Urinary bladder (tissue), 3 donors: ENCODE measurements at regions not wholly inside any gene's neighbourhood (a gene's known extent, or its start where the extent isn't known, plus 50 kb on each side); places are given as distances from the start of the nearest gene placed in this dataset.

ENCODE experiments used
- DNase-seq: peaks from one replicate; pipeline ENCODE4 v3.0.0-alpha.2; 2015; ENCODE audit errors: extremely low spot score
- H3K27ac ChIP-seq: one replicate; pipeline ENCODE4 v1.5.1; 2013; ENCODE audit warnings: low read depth, mild to moderate bottlenecking, moderate library complexity
- H3K36me3 ChIP-seq: one replicate; pipeline ENCODE4 v1.6.1; 2013; ENCODE audit warnings: mild to moderate bottlenecking, moderate library complexity; ENCODE audit not compliant: insufficient read depth
- H3K4me1 ChIP-seq: one replicate; pipeline ENCODE4 v1.6.1; 2013; ENCODE audit warnings: mild to moderate bottlenecking, moderate library complexity; ENCODE audit not compliant: insufficient read depth
- H3K4me3 ChIP-seq: one replicate; pipeline ENCODE4 v1.5.1; 2013; ENCODE audit warnings: low read depth, low read length
- WGBS: extraction: QIAGEN DNeasy Blood & Tissue Kit; methylation state at CpG from one replicate; pipeline ENCODE4 v1.1.7; 2013; 5-methylcytosine and 5-hydroxymethylcytosine counted together
- donor health status: healthy with polysubstance abuse.
- donor health status: healthy.

- H3K4me3 ChIP-seq, result no peak overlapping the region
- H3K27ac ChIP-seq, result no peak overlapping the region
- DNase-seq, result no peak
- WGBS, result 48% methylated on average over 2 of the region's 2 CpGs
- no peaks in the 10 kb centered on the region for H3K4me1 ChIP-seq
- no peaks in the 10 kb centered on the region for H3K36me3 ChIP-seq
Measured at GRCh38 chr4:175457956-175458355, 354.1 kb downstream of the GPM6A start.

GRCh38 chr4:175459571-175459970, 352.5 kb downstream of the GPM6A start:
- DNase-seq, result no peak
- no peak overlapping the region for H3K27ac ChIP-seq
- no peaks in the 10 kb centered on the region for H3K36me3 ChIP-seq
- no peak overlapping the region for H3K4me3 ChIP-seq
- no peaks in the 10 kb centered on the region for H3K4me1 ChIP-seq

GRCh38 chr4:175460414-175460813, 351.6 kb downstream of the GPM6A start:
- WGBS, result 67% methylated on average over 4 of the region's 4 CpGs
- Histone ChIP-seq H3K27ac (no peak overlapping the region), H3K36me3 (no peaks in the 10 kb centered on the region), H3K4me3 (no peak overlapping the region), H3K4me1 (no peaks in the 10 kb centered on the region)
- no peak for DNase-seq

- WGBS, result 20% methylated on average over 2 of the region's 2 CpGs
- no peak overlapping the region for H3K27ac ChIP-seq
- no peak for DNase-seq
- H3K4me1 ChIP-seq, result no peaks in the 10 kb centered on the region
- H3K4me3 ChIP-seq, result no peak overlapping the region
- no peaks in the 10 kb centered on the region for H3K36me3 ChIP-seq
Measured at GRCh38 chr4:175469514-175469913, 342.6 kb downstream of the GPM6A start.

- no peak for DNase-seq
- 36% methylated on average over 1 of the region's 1 CpG for WGBS
Measured at GRCh38 chr4:175470131-175470530, 341.9 kb downstream of the GPM6A start.

GRCh38 chr4:175480404-175480803, 331.7 kb downstream of the GPM6A start:
- H3K27ac ChIP-seq, result no peak overlapping the region
- H3K4me1 ChIP-seq, result no peaks in the 10 kb centered on the region
- H3K4me3 ChIP-seq, result no peak overlapping the region
- H3K36me3 ChIP-seq, result no peaks in the 10 kb centered on the region
- WGBS, result 34% methylated on average over 2 of the region's 2 CpGs
- no peak for DNase-seq

More at GRCh38 chr4:175470131-175470530, 341.9 kb downstream of the GPM6A start:
- H3K27ac ChIP-seq, result no peak overlapping the region
- H3K36me3 ChIP-seq, result no peaks in the 10 kb centered on the region
- no peak overlapping the region for H3K4me3 ChIP-seq
- no peaks in the 10 kb centered on the region for H3K4me1 ChIP-seq

GRCh38 chr4:175499735-175500352, 312.2 kb downstream of the GPM6A start:
- WGBS, result 94% methylated on average over 5 of the region's 5 CpGs

GRCh38 chr4:175504318-175504717, 307.7 kb downstream of the GPM6A start:
- no peak for DNase-seq
- Histone ChIP-seq H3K4me3 (no peak overlapping the region), H3K4me1 (no peaks in the 10 kb centered on the region), H3K27ac (no peak overlapping the region), H3K36me3 (no peaks in the 10 kb centered on the region)

More at GRCh38 chr4:175499735-175500352, 312.2 kb downstream of the GPM6A start:
- H3K4me3 ChIP-seq, result no peak overlapping the region
- no peak overlapping the region for H3K27ac ChIP-seq
- no peak for DNase-seq
- H3K36me3 ChIP-seq, result no peaks in the 10 kb centered on the region
- no peaks in the 10 kb centered on the region for H3K4me1 ChIP-seq

GRCh38 chr4:175509320-175509719, 302.7 kb downstream of the GPM6A start:
- H3K36me3 ChIP-seq, result no peaks in the 10 kb centered on the region
- WGBS, result 70% methylated on average over 2 of the region's 2 CpGs
- H3K4me1 ChIP-seq, result no peaks in the 10 kb centered on the region
- no peak for DNase-seq
- H3K4me3 ChIP-seq, result no peak overlapping the region
- no peak overlapping the region for H3K27ac ChIP-seq

- Histone ChIP-seq H3K36me3 (no peaks in the 10 kb centered on the region), H3K4me3 (no peak overlapping the region), H3K27ac (no peak overlapping the region), H3K4me1 (no peaks in the 10 kb centered on the region)
- DNase-seq, result no peak
- WGBS, result 96% methylated on average over 1 of the region's 1 CpG
Measured at GRCh38 chr4:175511861-175512260, 300.2 kb downstream of the GPM6A start.

- 80% methylated on average over 5 of the region's 5 CpGs for WGBS
Measured at GRCh38 chr4:175514174-175514573, 297.9 kb downstream of the GPM6A start.

GRCh38 chr4:175530655-175531054, 281.4 kb downstream of the GPM6A start:
- Histone ChIP-seq H3K4me3 (no peak overlapping the region), H3K27ac (no peak overlapping the region), H3K36me3 (no peaks in the 10 kb centered on the region), H3K4me1 (no peaks in the 10 kb centered on the region)
- DNase-seq, result no peak
- 77% methylated on average over 3 of the region's 3 CpGs for WGBS

More at GRCh38 chr4:175514174-175514573, 297.9 kb downstream of the GPM6A start:
- DNase-seq, result no peak
- Histone ChIP-seq H3K4me1 (no peaks in the 10 kb centered on the region), H3K27ac (no peak overlapping the region), H3K4me3 (no peak overlapping the region), H3K36me3 (no peaks in the 10 kb centered on the region)

- no peak for DNase-seq
- Histone ChIP-seq H3K27ac (no peak overlapping the region), H3K4me1 (no peaks in the 10 kb centered on the region), H3K4me3 (no peak overlapping the region), H3K36me3 (no peaks in the 10 kb centered on the region)
- 90% methylated on average over 4 of the region's 4 CpGs for WGBS
Measured at GRCh38 chr4:175531405-175532091, 280.5 kb downstream of the GPM6A start.

- WGBS, result 34% methylated on average over 6 of the region's 6 CpGs
- Histone ChIP-seq H3K4me1 (no peaks in the 10 kb centered on the region), H3K36me3 (no peaks in the 10 kb centered on the region), H3K4me3 (no peak overlapping the region), H3K27ac (no peak overlapping the region)
- DNase-seq, result peak; percentile 15
Measured at GRCh38 chr4:175536852-175537453, 275.1 kb downstream of the GPM6A start.
